ENCODE measurements at regions not wholly inside any gene's neighbourhood (a gene's known extent, or its start where the extent isn't known, plus 50 kb on each side); places are given as distances from the start of the nearest gene placed in this dataset.

GRCh38 chr15:62756995-62757360 is 285.6 kb upstream of the TPM1 start:
- Mint-ChIP-seq H3K4me3 (no peak overlapping the region), H3K36me3 (no peaks in the 10 kb centered on the region), H3K27ac (no peak overlapping the region), H3K4me1 (no peaks in the 10 kb centered on the region), H3K27me3 (peaks cover 0 to 5% (median 0%) of the 10 kb centered on the region in 3 donors), H3K9me3 (no peaks in the 10 kb centered on the region)
- DNase-seq (no peak), ATAC-seq (ENCODE audit: low read depth in 2 of 2) (no peak)

- no peak overlapping the region for H3K4me3 Mint-ChIP-seq
- H3K27me3 Mint-ChIP-seq: peaks cover 0 to 5% (median 0%) of the 10 kb centered on the region in 3 donors
- no peaks in the 10 kb centered on the region for H3K9me3 Mint-ChIP-seq
- no peak for ATAC-seq (ENCODE audit: low read depth in 2 of 2)
- no peak overlapping the region for H3K27ac Mint-ChIP-seq
- no peak for DNase-seq
- no peaks in the 10 kb centered on the region for H3K4me1 Mint-ChIP-seq
- H3K36me3 Mint-ChIP-seq: no peaks in the 10 kb centered on the region
These were observed 285.0 kb upstream of the TPM1 start for GRCh38 chr15:62757535-62757934.

DNA sequence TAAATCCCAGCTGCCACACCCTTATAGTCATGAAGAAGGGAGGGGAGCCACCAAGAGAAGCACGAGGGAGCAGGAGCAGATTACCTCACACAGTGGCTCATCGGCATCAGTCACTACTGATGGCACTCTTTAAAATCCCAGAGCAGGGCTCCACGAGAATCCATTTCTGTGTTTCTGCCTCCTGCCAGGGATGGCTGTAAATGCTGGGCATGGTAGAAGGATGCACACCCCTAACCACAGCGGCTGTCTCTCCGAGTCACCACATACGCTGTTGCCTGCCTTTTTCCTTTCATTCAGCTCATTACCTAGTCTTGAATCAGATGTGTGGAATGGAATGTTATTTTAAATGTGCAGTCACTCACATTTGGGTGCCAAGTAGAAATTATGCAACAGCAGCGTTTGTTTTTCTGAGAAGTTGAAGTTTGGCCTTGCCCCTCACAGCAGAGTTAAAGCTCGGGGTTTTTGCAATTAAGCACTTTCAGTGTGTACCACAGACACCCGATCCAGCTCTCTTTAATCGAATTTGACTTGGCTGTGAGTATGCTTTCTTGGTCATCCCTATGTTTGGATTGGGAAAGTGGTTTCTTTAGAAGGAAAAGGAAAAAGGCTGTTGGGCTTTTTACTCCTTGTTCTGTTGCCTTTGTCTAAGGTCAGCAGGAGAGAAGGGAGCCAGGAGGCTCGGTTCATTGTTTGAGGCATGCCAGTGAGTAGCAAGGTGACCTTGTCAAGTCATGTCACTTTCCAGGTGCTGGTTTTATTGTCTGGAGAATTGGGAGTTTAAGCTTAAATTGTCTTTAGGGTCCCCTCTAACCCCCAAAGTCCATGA is 284.2 kb upstream of the TPM1 start:
- no peak overlapping the region for H3K4me3 Mint-ChIP-seq
- H3K4me1 Mint-ChIP-seq: no peaks in the 10 kb centered on the region
- ATAC-seq (ENCODE audit: low read depth in 2 of 2) (no peak), DNase-seq (no peak)
- no peaks in the 10 kb centered on the region for H3K9me3 Mint-ChIP-seq
- H3K27me3 Mint-ChIP-seq: peaks cover 0 to 5% (median 0%) of the 10 kb centered on the region in 3 donors
- H3K36me3 Mint-ChIP-seq: no peaks in the 10 kb centered on the region
- H3K27ac Mint-ChIP-seq: no peak overlapping the region

- Mint-ChIP-seq H3K36me3 (no peaks in the 10 kb centered on the region), H3K4me3 (no peak overlapping the region), H3K27ac (no peak overlapping the region), H3K27me3 (peaks cover 0 to 5% (median 0%) of the 10 kb centered on the region in 3 donors), H3K9me3 (no peaks in the 10 kb centered on the region), H3K4me1 (no peaks in the 10 kb centered on the region)
- ATAC-seq (ENCODE audit: low read depth in 2 of 2) (no peak), DNase-seq (no peak)
These were observed 283.6 kb upstream of the TPM1 start for GRCh38 chr15:62758952-62759349.

DNA sequence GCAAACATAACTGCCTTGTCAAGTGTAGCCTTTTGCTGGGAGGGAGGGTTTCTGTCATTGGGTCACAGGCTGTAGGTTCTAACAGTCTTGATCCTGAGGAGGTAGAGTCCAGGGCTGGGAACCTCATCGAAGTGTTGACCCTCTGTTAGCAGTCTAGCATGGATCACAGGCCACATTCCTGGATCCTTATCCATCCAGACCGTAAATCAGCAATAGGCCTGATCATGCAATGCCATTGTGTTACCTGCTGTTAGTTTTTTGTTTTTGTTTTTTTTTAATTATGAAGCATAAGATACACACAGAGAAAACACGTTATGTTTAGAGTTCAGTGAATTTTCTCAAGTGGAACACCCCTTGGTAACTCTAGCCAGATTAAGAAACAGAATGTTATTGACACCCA is 282.0 kb upstream of the TPM1 start:
- no peak overlapping the region for H3K27ac Mint-ChIP-seq
- H3K27me3 Mint-ChIP-seq: no peaks in the 10 kb centered on the region
- H3K9me3 Mint-ChIP-seq: no peaks in the 10 kb centered on the region
- no peak for ATAC-seq (ENCODE audit: low read depth in 2 of 2)
- H3K4me3 Mint-ChIP-seq: no peak overlapping the region
- no peak for DNase-seq
- H3K4me1 Mint-ChIP-seq: no peaks in the 10 kb centered on the region
- H3K36me3 Mint-ChIP-seq: no peaks in the 10 kb centered on the region

GRCh38 chr15:62765916-62766315 is 276.6 kb upstream of the TPM1 start:
- Mint-ChIP-seq H3K27me3 (no peaks in the 10 kb centered on the region), H3K4me3 (no peak overlapping the region), H3K36me3 (no peaks in the 10 kb centered on the region), H3K27ac (no peak overlapping the region), H3K4me1 (no peaks in the 10 kb centered on the region), H3K9me3 (no peaks in the 10 kb centered on the region)
- no peak for DNase-seq
- ATAC-seq (ENCODE audit: low read depth in 2 of 2): no peak

- Mint-ChIP-seq H3K36me3 (no peaks in the 10 kb centered on the region), H3K4me3 (no peak overlapping the region), H3K4me1 (no peaks in the 10 kb centered on the region), H3K27ac (no peak overlapping the region), H3K27me3 (no peaks in the 10 kb centered on the region), H3K9me3 (no peaks in the 10 kb centered on the region)
- DNase-seq: no peak
- no peak for ATAC-seq (ENCODE audit: low read depth in 2 of 2)
These were observed 275.9 kb upstream of the TPM1 start for GRCh38 chr15:62766599-62766998.

GRCh38 chr15:62769604-62770003 is 272.9 kb upstream of the TPM1 start:
- ATAC-seq (ENCODE audit: low read depth in 2 of 2): no peak
- H3K27ac Mint-ChIP-seq: no peak overlapping the region
- H3K4me1 Mint-ChIP-seq: no peaks in the 10 kb centered on the region
- H3K27me3 Mint-ChIP-seq: no peaks in the 10 kb centered on the region
- H3K36me3 Mint-ChIP-seq: no peaks in the 10 kb centered on the region
- no peaks in the 10 kb centered on the region for H3K9me3 Mint-ChIP-seq
- no peak overlapping the region for H3K4me3 Mint-ChIP-seq
- DNase-seq: no peak

- Mint-ChIP-seq H3K4me3 (no peak overlapping the region), H3K9me3 (no peaks in the 10 kb centered on the region), H3K27ac (no peak overlapping the region), H3K4me1 (no peaks in the 10 kb centered on the region), H3K36me3 (no peaks in the 10 kb centered on the region), H3K27me3 (no peaks in the 10 kb centered on the region)
- ATAC-seq (ENCODE audit: low read depth in 2 of 2) (no peak), DNase-seq (no peak)
These were observed 272.4 kb upstream of the TPM1 start for GRCh38 chr15:62770111-62770660.

DNA sequence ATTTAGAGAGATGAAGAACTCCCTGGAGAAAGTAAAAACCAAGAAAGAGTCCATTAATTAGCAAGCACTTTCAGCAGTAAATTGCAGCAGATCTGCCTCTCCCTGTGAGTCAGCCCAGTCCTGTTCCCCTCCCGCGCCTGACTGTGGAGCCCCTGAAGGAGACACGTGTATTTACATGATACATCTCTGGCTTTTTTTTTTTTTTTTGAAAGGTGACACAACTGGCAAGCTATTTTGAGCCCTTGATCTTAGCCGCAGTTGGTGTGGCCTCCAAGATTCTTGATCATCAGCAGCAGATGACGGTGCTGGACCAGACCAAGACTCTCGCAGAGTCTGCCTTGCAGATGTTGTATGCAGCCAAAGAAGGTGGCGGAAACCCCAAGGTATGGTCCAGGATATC is 271.8 kb upstream of the TPM1 start:
- Mint-ChIP-seq H3K4me1 (no peaks in the 10 kb centered on the region), H3K4me3 (no peak overlapping the region), H3K27ac (no peak overlapping the region), H3K9me3 (no peaks in the 10 kb centered on the region), H3K36me3 (no peaks in the 10 kb centered on the region), H3K27me3 (no peaks in the 10 kb centered on the region)
- no peak for DNase-seq
- ATAC-seq (ENCODE audit: low read depth in 2 of 2): no peak

GRCh38 chr15:62771234-62771633 is 271.3 kb upstream of the TPM1 start:
- no peaks in the 10 kb centered on the region for H3K27me3 Mint-ChIP-seq
- no peak for DNase-seq
- H3K4me1 Mint-ChIP-seq: no peaks in the 10 kb centered on the region
- H3K9me3 Mint-ChIP-seq: no peaks in the 10 kb centered on the region
- ATAC-seq (ENCODE audit: low read depth in 2 of 2): no peak
- H3K36me3 Mint-ChIP-seq: no peaks in the 10 kb centered on the region
- no peak overlapping the region for H3K27ac Mint-ChIP-seq
- H3K4me3 Mint-ChIP-seq: no peak overlapping the region

DNA sequence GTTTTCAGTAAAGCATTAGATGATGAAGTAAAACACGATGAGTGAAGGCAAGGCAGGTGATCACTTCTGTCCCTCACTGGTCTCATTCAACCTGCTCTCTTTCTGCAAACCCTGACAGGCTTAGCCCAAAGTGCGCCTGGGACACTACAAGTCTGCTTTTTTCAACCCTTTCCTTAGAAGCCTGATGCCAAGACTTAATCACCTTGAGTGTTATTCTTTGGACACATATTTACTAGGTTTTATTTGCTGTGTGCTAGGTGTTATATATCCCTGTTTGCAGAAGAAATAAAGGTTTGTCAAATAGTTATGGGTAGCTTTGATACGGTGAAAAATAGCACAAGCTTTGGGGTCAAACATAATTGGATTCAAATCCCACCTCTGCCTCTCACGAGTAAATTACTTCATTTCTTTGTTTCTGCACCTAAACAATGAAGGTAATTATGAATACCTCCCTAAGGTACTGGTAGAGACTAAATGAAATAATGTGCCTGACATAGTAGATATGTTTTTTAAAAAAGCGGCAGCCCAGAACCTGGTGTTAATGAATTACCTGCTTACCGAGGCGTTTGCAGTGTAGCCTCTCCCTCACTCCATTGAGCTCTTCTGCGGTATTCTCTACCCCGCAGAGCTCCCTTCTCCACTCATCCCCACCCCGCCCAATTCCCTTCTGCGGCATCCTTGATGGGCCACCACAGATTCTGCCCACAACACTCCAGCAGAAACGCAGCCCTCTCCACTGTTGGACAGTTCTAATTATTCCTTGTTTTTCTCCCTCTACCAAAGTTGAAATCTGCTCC is 269.0 kb upstream of the TPM1 start:
- ATAC-seq (ENCODE audit: low read depth in 2 of 2): no peak
- no peaks in the 10 kb centered on the region for H3K36me3 Mint-ChIP-seq
- no peaks in the 10 kb centered on the region for H3K9me3 Mint-ChIP-seq
- peak overlapping the region in 1 of 6 donors; percentile 65 for H3K27ac Mint-ChIP-seq
- H3K27me3 Mint-ChIP-seq: no peaks in the 10 kb centered on the region
- H3K4me3 Mint-ChIP-seq: no peak overlapping the region
- no peak for DNase-seq
- H3K4me1 Mint-ChIP-seq: no peaks in the 10 kb centered on the region

DNA sequence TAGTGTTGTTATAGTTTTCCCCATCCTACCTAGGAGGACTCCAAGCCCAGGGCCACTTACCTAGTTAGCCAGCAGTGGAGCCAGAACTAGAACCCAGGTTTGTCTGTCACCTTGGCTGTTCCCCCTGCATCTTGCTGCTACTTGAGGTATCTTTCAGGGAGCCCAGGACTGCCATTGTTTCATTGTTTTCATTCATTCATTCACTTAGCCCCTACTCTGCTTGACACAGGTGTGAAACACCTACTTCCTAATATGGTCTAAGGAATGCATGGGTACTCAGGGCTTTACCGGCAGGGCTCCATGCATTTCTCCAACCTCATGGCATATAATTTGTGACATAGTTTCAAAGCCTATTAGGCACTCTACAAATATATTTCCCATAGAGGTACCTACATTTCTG is 266.6 kb upstream of the TPM1 start:
- Mint-ChIP-seq H3K4me3 (no peak overlapping the region), H3K36me3 (no peaks in the 10 kb centered on the region), H3K4me1 (no peaks in the 10 kb centered on the region), H3K9me3 (no peaks in the 10 kb centered on the region), H3K27me3 (peaks cover 0 to under 1% (median 0%) of the 10 kb centered on the region in 3 donors), H3K27ac (no peak overlapping the region)
- ATAC-seq (ENCODE audit: low read depth in 2 of 2) (no peak), DNase-seq (no peak)

DNA sequence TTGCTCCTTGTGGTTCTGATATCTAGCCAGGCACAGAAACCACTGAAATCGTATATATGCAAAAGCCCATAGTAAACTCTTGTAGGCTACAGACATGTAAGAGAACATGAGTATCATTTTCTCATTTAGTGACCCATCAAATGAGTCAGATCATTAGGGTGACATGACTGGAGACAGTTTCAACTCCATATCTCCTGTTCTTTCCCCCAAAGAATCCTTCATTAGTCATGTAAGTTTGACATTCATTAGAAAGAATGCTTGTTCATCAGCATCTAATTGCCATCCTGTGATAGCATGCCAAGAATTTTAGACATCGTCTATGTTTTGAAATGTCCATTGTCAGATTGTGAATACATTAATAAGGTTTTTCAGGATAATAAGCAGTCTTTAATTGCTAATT is 264.9 kb upstream of the TPM1 start:
- Mint-ChIP-seq H3K27me3 (peaks cover 0 to 8% (median 6%) of the 10 kb centered on the region in 3 donors), H3K27ac (no peak overlapping the region), H3K4me3 (no peak overlapping the region), H3K4me1 (no peaks in the 10 kb centered on the region), H3K9me3 (no peaks in the 10 kb centered on the region), H3K36me3 (no peaks in the 10 kb centered on the region)
- ATAC-seq (ENCODE audit: low read depth in 2 of 2) (no peak), DNase-seq (no peak)

All from naive B cell (primary cell).